ENCODE measurements at regions not wholly inside any gene's neighbourhood (a gene's known extent, or its start where the extent isn't known, plus 50 kb on each side); places are given as distances from the start of the nearest gene placed in this dataset.
A peak's percentile ranks its signal among the peaks of the same experiment; 100 is the strongest.

GRCh38 chr6:155881826-155882526 lies 426.3 kb upstream of the NOX3 start:
- TF ChIP-seq, protein P1, sequence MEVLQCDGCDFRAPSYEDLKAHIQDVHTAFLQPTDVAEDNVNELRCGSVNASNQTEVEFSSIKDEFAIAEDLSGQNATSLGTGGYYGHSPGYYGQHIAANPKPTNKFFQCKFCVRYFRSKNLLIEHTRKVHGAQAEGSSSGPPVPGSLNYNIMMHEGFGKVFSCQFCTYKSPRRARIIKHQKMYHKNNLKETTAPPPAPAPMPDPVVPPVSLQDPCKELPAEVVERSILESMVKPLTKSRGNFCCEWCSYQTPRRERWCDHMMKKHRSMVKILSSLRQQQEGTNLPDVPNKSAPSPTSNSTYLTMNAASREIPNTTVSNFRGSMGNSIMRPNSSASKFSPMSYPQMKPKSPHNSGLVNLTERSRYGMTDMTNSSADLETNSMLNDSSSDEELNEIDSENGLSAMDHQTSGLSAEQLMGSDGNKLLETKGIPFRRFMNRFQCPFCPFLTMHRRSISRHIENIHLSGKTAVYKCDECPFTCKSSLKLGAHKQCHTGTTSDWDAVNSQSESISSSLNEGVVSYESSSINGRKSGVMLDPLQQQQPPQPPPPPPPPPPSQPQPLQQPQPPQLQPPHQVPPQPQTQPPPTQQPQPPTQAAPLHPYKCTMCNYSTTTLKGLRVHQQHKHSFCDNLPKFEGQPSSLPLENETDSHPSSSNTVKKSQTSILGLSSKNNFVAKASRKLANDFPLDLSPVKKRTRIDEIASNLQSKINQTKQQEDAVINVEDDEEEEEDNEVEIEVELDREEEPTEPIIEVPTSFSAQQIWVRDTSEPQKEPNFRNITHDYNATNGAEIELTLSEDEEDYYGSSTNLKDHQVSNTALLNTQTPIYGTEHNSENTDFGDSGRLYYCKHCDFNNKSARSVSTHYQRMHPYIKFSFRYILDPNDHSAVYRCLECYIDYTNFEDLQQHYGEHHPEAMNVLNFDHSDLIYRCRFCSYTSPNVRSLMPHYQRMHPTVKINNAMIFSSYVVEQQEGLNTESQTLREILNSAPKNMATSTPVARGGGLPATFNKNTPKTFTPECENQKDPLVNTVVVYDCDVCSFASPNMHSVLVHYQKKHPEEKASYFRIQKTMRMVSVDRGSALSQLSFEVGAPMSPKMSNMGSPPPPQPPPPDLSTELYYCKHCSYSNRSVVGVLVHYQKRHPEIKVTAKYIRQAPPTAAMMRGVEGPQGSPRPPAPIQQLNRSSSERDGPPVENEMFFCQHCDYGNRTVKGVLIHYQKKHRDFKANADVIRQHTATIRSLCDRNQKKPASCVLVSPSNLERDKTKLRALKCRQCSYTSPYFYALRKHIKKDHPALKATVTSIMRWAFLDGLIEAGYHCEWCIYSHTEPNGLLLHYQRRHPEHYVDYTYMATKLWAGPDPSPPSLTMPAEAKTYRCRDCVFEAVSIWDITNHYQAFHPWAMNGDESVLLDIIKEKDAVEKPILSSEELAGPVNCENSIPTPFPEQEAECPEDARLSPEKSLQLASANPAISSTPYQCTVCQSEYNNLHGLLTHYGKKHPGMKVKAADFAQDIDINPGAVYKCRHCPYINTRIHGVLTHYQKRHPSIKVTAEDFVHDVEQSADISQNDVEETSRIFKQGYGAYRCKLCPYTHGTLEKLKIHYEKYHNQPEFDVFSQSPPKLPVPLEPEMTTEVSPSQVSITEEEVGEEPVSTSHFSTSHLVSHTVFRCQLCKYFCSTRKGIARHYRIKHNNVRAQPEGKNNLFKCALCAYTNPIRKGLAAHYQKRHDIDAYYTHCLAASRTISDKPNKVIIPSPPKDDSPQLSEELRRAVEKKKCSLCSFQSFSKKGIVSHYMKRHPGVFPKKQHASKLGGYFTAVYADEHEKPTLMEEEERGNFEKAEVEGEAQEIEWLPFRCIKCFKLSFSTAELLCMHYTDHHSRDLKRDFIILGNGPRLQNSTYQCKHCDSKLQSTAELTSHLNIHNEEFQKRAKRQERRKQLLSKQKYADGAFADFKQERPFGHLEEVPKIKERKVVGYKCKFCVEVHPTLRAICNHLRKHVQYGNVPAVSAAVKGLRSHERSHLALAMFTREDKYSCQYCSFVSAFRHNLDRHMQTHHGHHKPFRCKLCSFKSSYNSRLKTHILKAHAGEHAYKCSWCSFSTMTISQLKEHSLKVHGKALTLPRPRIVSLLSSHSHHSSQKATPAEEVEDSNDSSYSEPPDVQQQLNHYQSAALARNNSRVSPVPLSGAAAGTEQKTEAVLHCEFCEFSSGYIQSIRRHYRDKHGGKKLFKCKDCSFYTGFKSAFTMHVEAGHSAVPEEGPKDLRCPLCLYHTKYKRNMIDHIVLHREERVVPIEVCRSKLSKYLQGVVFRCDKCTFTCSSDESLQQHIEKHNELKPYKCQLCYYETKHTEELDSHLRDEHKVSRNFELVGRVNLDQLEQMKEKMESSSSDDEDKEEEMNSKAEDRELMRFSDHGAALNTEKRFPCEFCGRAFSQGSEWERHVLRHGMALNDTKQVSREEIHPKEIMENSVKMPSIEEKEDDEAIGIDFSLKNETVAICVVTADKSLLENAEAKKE (CRISPR knock-in tag; IDR thresholded peaks at IDR 0.05): no peak
- TF ChIP-seq NANOG (IDR thresholded peaks at IDR 0.05; ENCODE audit: borderline replicate concordance) (no peak), ZNF331 (CRISPR knock-in tag; IDR thresholded peaks at IDR 0.05; ENCODE audit: low read depth) (no peak), EZH2phosphoT487 (IDR thresholded peaks at IDR 0.05; ENCODE audit: unreplicated experiment) (no peak), CTCF (conservative IDR thresholded peaks at IDR 0.05; ENCODE audit: low read depth in 2 of 2) (no peak), CREB1 (CRISPR knock-in tag; IDR thresholded peaks at IDR 0.05; ENCODE audit: low read depth) (no peak), POLR2AphosphoS5 (IDR thresholded peaks at IDR 0.05; ENCODE audit: low read depth) (no peak), JUNB (IDR thresholded peaks at IDR 0.05; ENCODE audit: unreplicated experiment) (no peak), ZNF114 (CRISPR knock-in tag; IDR thresholded peaks at IDR 0.05) (no peak), STAT1 (IDR thresholded peaks at IDR 0.05; ENCODE audit: unreplicated experiment) (no peak)
- TF ChIP-seq, protein P2, sequence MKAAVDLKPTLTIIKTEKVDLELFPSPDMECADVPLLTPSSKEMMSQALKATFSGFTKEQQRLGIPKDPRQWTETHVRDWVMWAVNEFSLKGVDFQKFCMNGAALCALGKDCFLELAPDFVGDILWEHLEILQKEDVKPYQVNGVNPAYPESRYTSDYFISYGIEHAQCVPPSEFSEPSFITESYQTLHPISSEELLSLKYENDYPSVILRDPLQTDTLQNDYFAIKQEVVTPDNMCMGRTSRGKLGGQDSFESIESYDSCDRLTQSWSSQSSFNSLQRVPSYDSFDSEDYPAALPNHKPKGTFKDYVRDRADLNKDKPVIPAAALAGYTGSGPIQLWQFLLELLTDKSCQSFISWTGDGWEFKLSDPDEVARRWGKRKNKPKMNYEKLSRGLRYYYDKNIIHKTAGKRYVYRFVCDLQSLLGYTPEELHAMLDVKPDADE (IDR thresholded peaks at IDR 0.05): no peak
- TF ChIP-seq, protein P3, sequence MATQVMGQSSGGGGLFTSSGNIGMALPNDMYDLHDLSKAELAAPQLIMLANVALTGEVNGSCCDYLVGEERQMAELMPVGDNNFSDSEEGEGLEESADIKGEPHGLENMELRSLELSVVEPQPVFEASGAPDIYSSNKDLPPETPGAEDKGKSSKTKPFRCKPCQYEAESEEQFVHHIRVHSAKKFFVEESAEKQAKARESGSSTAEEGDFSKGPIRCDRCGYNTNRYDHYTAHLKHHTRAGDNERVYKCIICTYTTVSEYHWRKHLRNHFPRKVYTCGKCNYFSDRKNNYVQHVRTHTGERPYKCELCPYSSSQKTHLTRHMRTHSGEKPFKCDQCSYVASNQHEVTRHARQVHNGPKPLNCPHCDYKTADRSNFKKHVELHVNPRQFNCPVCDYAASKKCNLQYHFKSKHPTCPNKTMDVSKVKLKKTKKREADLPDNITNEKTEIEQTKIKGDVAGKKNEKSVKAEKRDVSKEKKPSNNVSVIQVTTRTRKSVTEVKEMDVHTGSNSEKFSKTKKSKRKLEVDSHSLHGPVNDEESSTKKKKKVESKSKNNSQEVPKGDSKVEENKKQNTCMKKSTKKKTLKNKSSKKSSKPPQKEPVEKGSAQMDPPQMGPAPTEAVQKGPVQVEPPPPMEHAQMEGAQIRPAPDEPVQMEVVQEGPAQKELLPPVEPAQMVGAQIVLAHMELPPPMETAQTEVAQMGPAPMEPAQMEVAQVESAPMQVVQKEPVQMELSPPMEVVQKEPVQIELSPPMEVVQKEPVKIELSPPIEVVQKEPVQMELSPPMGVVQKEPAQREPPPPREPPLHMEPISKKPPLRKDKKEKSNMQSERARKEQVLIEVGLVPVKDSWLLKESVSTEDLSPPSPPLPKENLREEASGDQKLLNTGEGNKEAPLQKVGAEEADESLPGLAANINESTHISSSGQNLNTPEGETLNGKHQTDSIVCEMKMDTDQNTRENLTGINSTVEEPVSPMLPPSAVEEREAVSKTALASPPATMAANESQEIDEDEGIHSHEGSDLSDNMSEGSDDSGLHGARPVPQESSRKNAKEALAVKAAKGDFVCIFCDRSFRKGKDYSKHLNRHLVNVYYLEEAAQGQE (IDR thresholded peaks at IDR 0.05; ENCODE audit: unreplicated experiment): no peak
- Mint-ChIP-seq H3K4me1 (peaks cover 11% of the 10 kb centered on the region), H3K36me3 (ENCODE audit: low read depth) (peaks cover 2% of the 10 kb centered on the region; the same call in 1 of the 3 replicates), H3K9me3 (peaks cover 3% of the 10 kb centered on the region; the same call in 1 of the 3 replicates), H3K4me3 (no peak overlapping the region), H3K27ac (peak overlapping the region; percentile 54; the same call in 1 of the 2 replicates), H3K27me3 (ENCODE audit: insufficient read depth, low read depth, poor library complexity) (peaks cover 4% of the 10 kb centered on the region)
- Histone ChIP-seq H2AFZ (peak overlapping the region; percentile 70; the same call in 1 of the 2 replicates), H3K4me3 (no peak overlapping the region), H3K27ac (ENCODE audit: low read depth) (no peak overlapping the region), H4K20me1 (replicated peaks; ENCODE audit: insufficient read depth) (no peaks in the 10 kb centered on the region), H3K36me3 (ENCODE audit: insufficient read depth) (no peaks in the 10 kb centered on the region), H3K79me2 (replicated peaks; ENCODE audit: insufficient read depth) (no peaks in the 10 kb centered on the region), H3K4me2 (no peak overlapping the region), H3K4me1 (ENCODE audit: insufficient read depth) (peaks cover 20% of the 10 kb centered on the region), H3K27me3 (ENCODE audit: insufficient read depth) (no peaks in the 10 kb centered on the region), H3F3A (replicated peaks; ENCODE audit: low read depth) (no peaks in the 10 kb centered on the region), H3K9me2 (ENCODE audit: insufficient read depth) (no peaks in the 10 kb centered on the region)
- DNase-seq (ENCODE audit: low spot score) (no peak), ATAC-seq (no peak)

Data from GM23338 (cell line).